MM.1S (cell line): ENCODE measurements at regions not wholly inside any gene's neighbourhood (a gene's known extent, or its start where the extent isn't known, plus 50 kb on each side); places are given as distances from the start of the nearest gene placed in this dataset.

Source experiments
- DNase-seq: peaks from one replicate; pipeline ENCODE4 v3.0.0-alpha.2; 2015
- H2AFZ ChIP-seq: fragments of 300-600 bp; sonication (generic); 2 replicates; pipeline ENCODE4 v1.6.0; 2016; ENCODE audit warnings: antibody characterized with exemption, low read length
- H3F3A ChIP-seq: fragments of 300-600 bp; sonication (generic); 2 replicates; pipeline ENCODE4 v1.6.1; 2016; ENCODE audit warnings: mild to moderate bottlenecking, antibody characterized with exemption, low read length, moderate library complexity, mixed read lengths; ENCODE audit not compliant: insufficient read depth
- H3K27ac ChIP-seq: fragments of 300-600 bp; sonication (generic); 2 replicates; pipeline ENCODE4 v1.5.1; 2016; ENCODE audit warnings: mild to moderate bottlenecking, low read length
- H3K27me3 ChIP-seq: fragments of 300-600 bp; sonication (generic); replicated peaks from 2 replicates; pipeline ENCODE4 v1.6.0; 2016; ENCODE audit warnings: low read length; ENCODE audit not compliant: insufficient read depth
- H3K36me3 ChIP-seq: fragments of 300-600 bp; sonication (generic); replicated peaks from 2 replicates; pipeline ENCODE4 v1.6.1; 2016; ENCODE audit warnings: mild to moderate bottlenecking, low read length, mixed read lengths; ENCODE audit not compliant: insufficient read depth
- H3K4me1 ChIP-seq: fragments of 300-600 bp; sonication (generic); 2 replicates; pipeline ENCODE4 v1.6.1; 2016; ENCODE audit warnings: low read length, mixed read lengths
- H3K4me2 ChIP-seq: fragments of 300-600 bp; sonication (generic); 2 replicates; pipeline ENCODE4 v1.6.0; 2016; ENCODE audit warnings: low read depth, low read length
- H3K4me3 ChIP-seq: fragments of 300-600 bp; sonication (generic); 2 replicates; pipeline ENCODE4 v1.5.1; 2016; ENCODE audit warnings: low read length, mixed read lengths
- H3K79me2 ChIP-seq: fragments of 300-600 bp; sonication (generic); 2 replicates; pipeline ENCODE4 v1.6.1; 2016; ENCODE audit warnings: mixed run types, low read length, mixed read lengths
- H3K9ac ChIP-seq: fragments of 300-600 bp; sonication (generic); 2 replicates; pipeline ENCODE4 v1.6.1; 2016; ENCODE audit warnings: low read length, mixed read lengths
- H3K9me2 ChIP-seq: fragments of 300-600 bp; sonication (generic); replicated peaks from 2 replicates; pipeline ENCODE4 v1.6.1; 2016; ENCODE audit warnings: mild to moderate bottlenecking, low read length, mixed read lengths; ENCODE audit not compliant: insufficient read depth
- H3K9me3 ChIP-seq: fragments of 300-600 bp; sonication (generic); replicated peaks from 2 replicates; pipeline ENCODE4 v1.6.1; 2016; ENCODE audit warnings: mild to moderate bottlenecking, low read length, mixed read lengths; ENCODE audit not compliant: insufficient read depth
- H4K20me1 ChIP-seq: fragments of 300-600 bp; sonication (generic); 2 replicates; pipeline ENCODE4 v1.6.1; 2016; ENCODE audit warnings: mild to moderate bottlenecking, low read length, moderate library complexity, mixed read lengths; ENCODE audit not compliant: insufficient read depth
- CTCF ChIP-seq: fragments of 300-600 bp; sonication (generic); IDR thresholded peaks from 2 replicates; pipeline ENCODE4 v1.5.1; 2016; ENCODE audit warnings: antibody characterized with exemption, low read length, mixed read lengths
- EZH2 ChIP-seq: fragments of 300-600 bp; sonication (generic); optimal IDR thresholded peaks from 2 replicates; pipeline ENCODE3; 2017; ENCODE audit warnings: low read depth, mild to moderate bottlenecking, antibody characterized with exemption, low read length, mixed read lengths
- EZH2phosphoT487 ChIP-seq: fragments of 300-600 bp; sonication (generic); IDR thresholded peaks from 2 replicates; pipeline ENCODE4 v1.6.1; 2018; ENCODE audit warnings: antibody characterized with exemption, low read length

GRCh38 chr6:81067057-81067456 is 685.4 kb downstream of the TENT5A start:
- no peak overlapping the region for H3K27ac ChIP-seq
- no peaks in the 10 kb centered on the region for H3K36me3 ChIP-seq
- H3K4me2 ChIP-seq, result no peak overlapping the region
- no peaks in the 10 kb centered on the region for H4K20me1 ChIP-seq
- no peaks in the 10 kb centered on the region for H3K79me2 ChIP-seq
- no peaks in the 10 kb centered on the region for H3F3A ChIP-seq
- no peak for DNase-seq
- H3K9ac ChIP-seq, result no peak overlapping the region
- no peaks in the 10 kb centered on the region for H3K9me2 ChIP-seq
- no peak overlapping the region for H2AFZ ChIP-seq
- H3K9me3 ChIP-seq, result no peaks in the 10 kb centered on the region
- no peak for TF ChIP-seq CTCF
- TF ChIP-seq EZH2, result no peak
- no peak for TF ChIP-seq EZH2phosphoT487
- H3K4me1 ChIP-seq, result no peaks in the 10 kb centered on the region
- no peaks in the 10 kb centered on the region for H3K27me3 ChIP-seq
- no peak overlapping the region for H3K4me3 ChIP-seq

GRCh38 chr6:81063891-81064290 is 688.6 kb downstream of the TENT5A start:
- no peak overlapping the region for H3K4me3 ChIP-seq
- H3K9ac ChIP-seq, result no peak overlapping the region
- H3K9me3 ChIP-seq, result no peaks in the 10 kb centered on the region
- H3F3A ChIP-seq, result no peaks in the 10 kb centered on the region
- DNase-seq, result no peak
- H3K27ac ChIP-seq, result no peak overlapping the region
- no peak for TF ChIP-seq EZH2phosphoT487
- no peak for TF ChIP-seq EZH2
- no peak for TF ChIP-seq CTCF
- H3K4me2 ChIP-seq, result no peak overlapping the region
- H3K9me2 ChIP-seq, result no peaks in the 10 kb centered on the region
- H3K36me3 ChIP-seq, result no peaks in the 10 kb centered on the region
- H3K4me1 ChIP-seq, result no peaks in the 10 kb centered on the region
- H4K20me1 ChIP-seq, result no peaks in the 10 kb centered on the region
- no peaks in the 10 kb centered on the region for H3K27me3 ChIP-seq
- no peaks in the 10 kb centered on the region for H3K79me2 ChIP-seq
- no peak overlapping the region for H2AFZ ChIP-seq

- DNase-seq, result no peak
- Histone ChIP-seq H3K9ac (no peak overlapping the region), H3K4me1 (no peaks in the 10 kb centered on the region), H2AFZ (no peak overlapping the region), H3K27ac (no peak overlapping the region), H3K4me2 (no peak overlapping the region), H3K79me2 (no peaks in the 10 kb centered on the region), H3K9me3 (no peaks in the 10 kb centered on the region), H3K36me3 (no peaks in the 10 kb centered on the region), H3K4me3 (no peak overlapping the region), H3K9me2 (no peaks in the 10 kb centered on the region), H4K20me1 (no peaks in the 10 kb centered on the region), H3F3A (no peaks in the 10 kb centered on the region), H3K27me3 (no peaks in the 10 kb centered on the region)
- TF ChIP-seq EZH2, result no peak
- no peak for TF ChIP-seq CTCF
Observed at GRCh38 chr6:81054036-81054435, 698.4 kb downstream of the TENT5A start.

GRCh38 chr6:81051952-81052351 is 700.5 kb downstream of the TENT5A start:
- Histone ChIP-seq H3K9me3 (no peaks in the 10 kb centered on the region), H3K36me3 (no peaks in the 10 kb centered on the region), H3K9me2 (no peaks in the 10 kb centered on the region), H3F3A (no peaks in the 10 kb centered on the region), H2AFZ (no peak overlapping the region), H3K4me1 (no peaks in the 10 kb centered on the region), H3K4me2 (no peak overlapping the region), H4K20me1 (no peaks in the 10 kb centered on the region), H3K4me3 (no peak overlapping the region), H3K9ac (no peak overlapping the region), H3K79me2 (no peaks in the 10 kb centered on the region), H3K27me3 (no peaks in the 10 kb centered on the region), H3K27ac (no peak overlapping the region)
- TF ChIP-seq CTCF, result no peak
- no peak for TF ChIP-seq EZH2phosphoT487
- TF ChIP-seq EZH2, result no peak
- DNase-seq, result no peak
